K562 (cell line): ENCODE measurements at regions not wholly inside any gene's neighbourhood (a gene's known extent, or its start where the extent isn't known, plus 50 kb on each side); places are given as distances from the start of the nearest gene placed in this dataset.

Experiments
- ATAC-seq: fragments of 200-7000 bp; cut with Tn5 transposase; 3 replicates; pipeline ENCODE4 v1.9.1; 2020; ENCODE audit warnings: moderate library complexity
- BruUV-seq: library from RNA; stranded (reverse); fragments of 400-500 nt; replicated peaks from 2 replicates; lab custom pipeline; 2021; lab: Mats Ljungman, UMichigan
- CTCF ChIA-PET: fragments of 300-600 bp; formaldehyde crosslinking; extraction: SDS; loops from one replicate; lab custom pipeline; 2021; ENCODE audit warnings: low intra/inter-chr PET ratio; lab: Yijun Ruan, JAX
- POLR2A ChIA-PET: fragments of 300-600, 350-650 bp; sonication (Branson Sonifier 250); formaldehyde crosslinking; extraction: SDS; loops from one replicate; lab custom pipeline; 2021; ENCODE audit warnings: antibody characterized with exemption, inconsistent platforms; lab: Yijun Ruan, JAX
- DNase-seq, 4 experiments: peaks; one replicate each; pipeline versions ENCODE4 v3.0.0 to v3.0.0-alpha.2; 2011 to 2018; ENCODE audit warnings: low spot score in 3 of 4, mixed read lengths in 3 of 4; ENCODE audit errors: extremely low read depth in 1 of 4
- FAIRE-seq: peaks from 2 replicates; lab custom pipeline; 2011; peaks lifted over from hg19 to GRCh38; lab: Jason Lieb, UNC
- H2AFZ ChIP-seq: 2 replicates; pipeline ENCODE4 v1.6.0; 2011; ENCODE audit warnings: low read depth, low read length, control low read depth, inconsistent platforms
- H3K27ac ChIP-seq: fragments of 200-600 bp; 3 replicates; pipeline ENCODE4 v1.8.0; 2011; ENCODE audit warnings: low read depth, mild to moderate bottlenecking, control low read depth, inconsistent platforms, low read length, moderate library complexity, mixed read lengths; ENCODE audit errors: extremely low read depth
- H3K27me3 ChIP-seq, 2 experiments: fragments of 300-600 bp in 1 of 2; 2 replicates in 1 of 2; 3 replicates in 1 of 2; pipeline versions ENCODE4 v1.6.0 to v1.8.0; 2011; ENCODE audit warnings: inconsistent platforms in 2 of 2, low read length in 2 of 2, mild to moderate bottlenecking in 1 of 2, mixed read lengths in 1 of 2, moderate library complexity in 1 of 2; ENCODE audit not compliant: control insufficient read depth in 2 of 2, insufficient read depth in 2 of 2
- H3K36me3 ChIP-seq: fragments of 300-600 bp; 3 replicates; pipeline ENCODE4 v1.8.0; 2011; ENCODE audit warnings: mild to moderate bottlenecking, low read length, inconsistent platforms; ENCODE audit not compliant: control insufficient read depth, insufficient read depth
- H3K4me1 ChIP-seq, 2 experiments: fragments of 200-600 bp in 1 of 2; replicated peaks in 1 of 2; 2 replicates in 1 of 2; 3 replicates in 1 of 2; pipeline versions ENCODE4 v1.5.1 to v1.8.0; 2011; ENCODE audit warnings: inconsistent platforms in 2 of 2, low read length in 2 of 2, mild to moderate bottlenecking in 1 of 2, mixed read lengths in 1 of 2, moderate library complexity in 1 of 2; ENCODE audit not compliant: control insufficient read depth in 2 of 2, insufficient read depth in 2 of 2
- H3K4me2 ChIP-seq: 2 replicates; pipeline ENCODE4 v1.6.1; 2011; ENCODE audit warnings: low read length, control low read depth, inconsistent platforms, mixed read lengths; ENCODE audit not compliant: insufficient read depth
- H3K4me3 ChIP-seq: fragments of 200-600 bp; sonication (generic), shearing (Covaris generic); 2 replicates; pipeline ENCODE4 v1.5.1; 2016; ENCODE audit warnings: control low read depth, inconsistent platforms
- H3K79me2 ChIP-seq: fragments of 200-600 bp; 3 replicates; pipeline ENCODE4 v1.8.0; 2011; ENCODE audit warnings: low read length, inconsistent platforms; ENCODE audit not compliant: control insufficient read depth, insufficient read depth
- H3K9ac ChIP-seq, 2 experiments: 2 replicates each; pipeline versions ENCODE4 v1.6.0 to v1.6.1; 2011; ENCODE audit warnings: low read depth in 2 of 2, low read length in 2 of 2, control low read depth in 1 of 2, inconsistent platforms in 1 of 2, mild to moderate bottlenecking in 1 of 2, mixed read lengths in 1 of 2; ENCODE audit not compliant: insufficient read depth in 1 of 2
- H3K9me1 ChIP-seq: one replicate; pipeline ENCODE4 v1.6.0; 2011; ENCODE audit warnings: inconsistent platforms, mild to moderate bottlenecking, low read length, moderate library complexity; ENCODE audit not compliant: control insufficient read depth, insufficient read depth
- H3K9me3 ChIP-seq: replicated peaks from 2 replicates; pipeline ENCODE4 v1.5.1; 2011; ENCODE audit warnings: low read depth, low read length, inconsistent platforms; ENCODE audit not compliant: control insufficient read depth, insufficient read depth
- H4K20me1 ChIP-seq: replicated peaks from 2 replicates; pipeline ENCODE4 v1.6.1; 2011; ENCODE audit warnings: low read length, inconsistent platforms, mixed read lengths; ENCODE audit not compliant: control insufficient read depth, insufficient read depth
- ARID1B ChIP-seq: fragments of 450-650 bp; IDR thresholded peaks from 2 replicates; pipeline ENCODE4 v1.6.1; 2016; ENCODE audit warnings: antibody characterized with exemption, mild to moderate bottlenecking, inconsistent platforms
- ARID2 ChIP-seq: fragments of 450-650 bp; IDR thresholded peaks from 2 replicates; pipeline ENCODE4 v1.6.1; 2017; ENCODE audit warnings: antibody characterized with exemption, mild to moderate bottlenecking
- BACH1 ChIP-seq: fragments of 200-800 bp; sonication (Bioruptor generic); IDR thresholded peaks from 2 replicates; pipeline ENCODE4 v1.6.1; 2016; ENCODE audit warnings: missing genetic modification characterization, missing compliant biosample characterization
- CC2D1A ChIP-seq: fragments of 450-650 bp; IDR thresholded peaks from 2 replicates; pipeline ENCODE4 v1.6.1; 2017; ENCODE audit warnings: mild to moderate bottlenecking
- FOXK1 ChIP-seq: sonication (generic); formaldehyde crosslinking; IDR thresholded peaks from 2 replicates; pipeline ENCODE4 v1.8.0; 2022; ENCODE audit warnings: missing genetic modification reagents, mild to moderate bottlenecking, borderline replicate concordance
- GABPB1 ChIP-seq: sonication (generic); formaldehyde crosslinking; IDR thresholded peaks from 2 replicates; pipeline ENCODE4 v1.8.0; 2022; ENCODE audit warnings: mild to moderate bottlenecking, missing genetic modification reagents
- KDM1A ChIP-seq, 2 experiments: fragments of 450-650 bp; IDR thresholded peaks; 2 replicates each; pipeline ENCODE4 v1.6.1; 2016; ENCODE audit warnings: mild to moderate bottlenecking in 2 of 2
- KLF10 ChIP-seq: fragments of 250-450 bp; sonication (Bioruptor Pico); IDR thresholded peaks from 2 replicates; pipeline ENCODE4 v1.6.1; 2021; ENCODE audit warnings: matching md5 sums
- L3MBTL2 ChIP-seq: fragments of 450-650 bp; IDR thresholded peaks from 2 replicates; pipeline ENCODE4 v1.6.1; 2016; ENCODE audit warnings: mild to moderate bottlenecking, moderate library complexity
- MAZ ChIP-seq, 2 experiments: fragments of 450-650 bp in 1 of 2; sonication (generic) in 1 of 2; formaldehyde crosslinking; IDR thresholded peaks in 1 of 2; conservative IDR thresholded peaks in 1 of 2; 2 replicates each; pipeline versions ENCODE4 v1.4.0 to v1.5.0; 2020; ENCODE audit warnings: mild to moderate bottlenecking in 1 of 2, missing genetic modification reagents in 1 of 2
- MED1 ChIP-seq: sonication (generic); formaldehyde crosslinking; IDR thresholded peaks from 2 replicates; pipeline ENCODE4 v1.8.1; 2023; ENCODE audit warnings: missing genetic modification reagents, borderline replicate concordance
- NCOA6 ChIP-seq: fragments of 450-650 bp; IDR thresholded peaks from 2 replicates; pipeline ENCODE4 v1.6.1; 2017; ENCODE audit warnings: mild to moderate bottlenecking
- RNF219 ChIP-seq: fragments of 250-450 bp; sonication (Bioruptor Pico); IDR thresholded peaks from 2 replicates; pipeline ENCODE4 v1.5.0; 2022; ENCODE audit warnings: mild to moderate bottlenecking
- SIX5 ChIP-seq, 2 experiments: IDR thresholded peaks; 2 replicates each; pipeline ENCODE4 v1.6.1; 2011; ENCODE audit warnings: low read length in 2 of 2, borderline replicate concordance in 1 of 2, low read depth in 1 of 2, mild to moderate bottlenecking in 1 of 2, moderate library complexity in 1 of 2; ENCODE audit not compliant: insufficient read depth in 1 of 2
- ZNF239 ChIP-seq: fragments of 250-450 bp; sonication (Bioruptor Pico); IDR thresholded peaks from 2 replicates; pipeline ENCODE4 v1.4.0; 2020; ENCODE audit warnings: mild to moderate bottlenecking
- ZNF263 ChIP-seq: sonication (generic); formaldehyde crosslinking; IDR thresholded peaks from 2 replicates; pipeline ENCODE4 v1.8.0; 2022; ENCODE audit warnings: mild to moderate bottlenecking, missing genetic modification reagents, borderline replicate concordance
- ZNF398 ChIP-seq: fragments of 250-450 bp; sonication (Bioruptor Pico); IDR thresholded peaks from 2 replicates; pipeline ENCODE4 v1.8.0; 2021; ENCODE audit warnings: moderate library complexity, mild to moderate bottlenecking, inconsistent platforms
- ZNF561 ChIP-seq: fragments of 450-650 bp; formaldehyde crosslinking; conservative IDR thresholded peaks from 2 replicates; pipeline ENCODE4 v1.4.0; 2020; ENCODE audit warnings: mild to moderate bottlenecking, moderate library complexity
- ZNF57 ChIP-seq: fragments of 450-650 bp; formaldehyde crosslinking; IDR thresholded peaks from 2 replicates; pipeline ENCODE4 v1.4.0; 2020; ENCODE audit warnings: mild to moderate bottlenecking, moderate library complexity
- WGBS: fragments of 100-300 bp; shearing (Covaris generic); methylation state at CpG from one replicate; pipeline ENCODE4 v1.1.6; 2016; ENCODE audit warnings: low coverage, mixed read lengths; ENCODE audit not compliant: insufficient coverage; ENCODE audit errors: missing lambda C conversion rate; 5-methylcytosine and 5-hydroxymethylcytosine counted together
- in situ Hi-C: fragments of 300-500 bp; cut with MboI; formaldehyde crosslinking; loops from 4 replicates; pipeline ENCODE4 v1.15.0; 2018; ENCODE audit warnings: inconsistent platforms, mixed read lengths
- intact Hi-C: fragments of 100-400 bp; cut with micrococcal nuclease; formaldehyde crosslinking; loops from 2 replicates; pipeline ENCODE4 v1.14.2; 2022

- Histone ChIP-seq H3K9me1 (no peaks in the 10 kb centered on the region), H2AFZ (no peak overlapping the region), H4K20me1 (peaks cover 4% of the 10 kb centered on the region; the same call in 1 of the 2 replicates), H3K4me1 (no peaks in the 10 kb centered on the region), H3K9me3 (no peaks in the 10 kb centered on the region), H3K36me3 (no peaks in the 10 kb centered on the region), H3K27me3 (peaks cover under 1 to 22% of the 10 kb centered on the region in 2 experiments; a peak in 4 of 5 replicates), H3K4me2 (no peak overlapping the region), H3K4me3 (no peak overlapping the region), H3K27ac (no peak overlapping the region), H3K9ac (no peak overlapping the region), H3K79me2 (no peaks in the 10 kb centered on the region)
- 0% methylated on average over 5 of the region's 5 CpGs for WGBS
- TF ChIP-seq FOXK1 (no peak), MAZ (CRISPR knock-in tag; conservative IDR thresholded peaks at IDR 0.05 in 1 of 2, IDR thresholded peaks at IDR 0.05 in 1 of 2) (no peak), BACH1 (tag) (no peak), ZNF398 (CRISPR knock-in tag) (no peak), SIX5 (IDR thresholded peaks at IDR 0.05; ENCODE audit: borderline replicate concordance in 1 of 2, insufficient read depth in 1 of 2, low read depth in 1 of 2, low read length in 2 of 2) (no peak), ARID1B (no peak), MED1 (CRISPR knock-in tag) (no peak), NCOA6 (no peak), ZNF57 (CRISPR knock-in tag) (no peak), ZNF263 (CRISPR knock-in tag) (no peak), KDM1A (IDR thresholded peaks at IDR 0.05) (no peak), KLF10 (no peak), L3MBTL2 (no peak), RNF219 (CRISPR knock-in tag) (no peak), ARID2 (no peak), GABPB1 (CRISPR knock-in tag) (no peak), CC2D1A (no peak), ZNF561 (CRISPR knock-in tag) (no peak), ZNF239 (CRISPR knock-in tag) (no peak)
- ATAC-seq: no peak
- in situ Hi-C loops (no loop called here), intact Hi-C loops (no loop called here)
- FAIRE-seq: no peak
- no TSS peak for BruUV-seq
- DNase-seq: no peak
- POLR2A ChIA-PET: interaction anchor here (0.6 kb wide), 1 partner anchor 60 kb away, joined by 4 read pairs; no protein-coding TSS in a partner anchor
- CTCF ChIA-PET: no interaction called here
Observed at GRCh38 chr10:47145290-47145934, 154.6 kb upstream of the GDF10 start.
